ENCODE measurements at regions not wholly inside any gene's neighbourhood (a gene's known extent, or its start where the extent isn't known, plus 50 kb on each side); places are given as distances from the start of the nearest gene placed in this dataset.

- H3K36me3 Mint-ChIP-seq (ENCODE audit: low read depth, unreplicated experiment): no peaks in the 10 kb centered on the region
- no peaks in the 10 kb centered on the region for H3K9me3 Mint-ChIP-seq (ENCODE audit: unreplicated experiment)
- H3K4me3 Mint-ChIP-seq (ENCODE audit: unreplicated experiment): no peak overlapping the region
- H3K27ac Mint-ChIP-seq (ENCODE audit: unreplicated experiment): no peak overlapping the region
- DNase-seq (ENCODE audit: low spot score): no peak
- peaks cover 44% of the 10 kb centered on the region for H3K4me1 Mint-ChIP-seq (ENCODE audit: unreplicated experiment)
- H3K27me3 Mint-ChIP-seq (ENCODE audit: unreplicated experiment): peaks cover 6% of the 10 kb centered on the region
- TF ChIP-seq CTCF (IDR thresholded peaks at IDR 0.05; ENCODE audit: unreplicated experiment): no peak
These were observed 168.0 kb upstream of the SPRY4 start for GRCh38 chr5:142492781-142493281.

GRCh38 chr5:142491679-142492078, 166.9 kb upstream of the SPRY4 start:
- Mint-ChIP-seq H3K36me3 (ENCODE audit: low read depth, unreplicated experiment) (peaks cover under 1% of the 10 kb centered on the region), H3K27me3 (ENCODE audit: unreplicated experiment) (peaks cover 5% of the 10 kb centered on the region), H3K9me3 (ENCODE audit: unreplicated experiment) (no peaks in the 10 kb centered on the region), H3K4me1 (ENCODE audit: unreplicated experiment) (peaks cover 45% of the 10 kb centered on the region), H3K27ac (ENCODE audit: unreplicated experiment) (peak overlapping the region; percentile 97), H3K4me3 (ENCODE audit: unreplicated experiment) (peak overlapping the region; percentile 2)
- no peak for TF ChIP-seq CTCF (IDR thresholded peaks at IDR 0.05; ENCODE audit: unreplicated experiment)
- peak; percentile 21 for DNase-seq (ENCODE audit: low spot score)

GRCh38 chr5:142491270-142491669, 166.4 kb upstream of the SPRY4 start:
- H3K9me3 Mint-ChIP-seq (ENCODE audit: unreplicated experiment): no peaks in the 10 kb centered on the region
- peaks cover 5% of the 10 kb centered on the region for H3K27me3 Mint-ChIP-seq (ENCODE audit: unreplicated experiment)
- peak; percentile 14 for DNase-seq (ENCODE audit: low spot score)
- no peak overlapping the region for H3K4me3 Mint-ChIP-seq (ENCODE audit: unreplicated experiment)
- peaks cover 49% of the 10 kb centered on the region for H3K4me1 Mint-ChIP-seq (ENCODE audit: unreplicated experiment)
- TF ChIP-seq CTCF (IDR thresholded peaks at IDR 0.05; ENCODE audit: unreplicated experiment): no peak
- H3K27ac Mint-ChIP-seq (ENCODE audit: unreplicated experiment): peak overlapping the region; percentile 97
- peaks cover 4% of the 10 kb centered on the region for H3K36me3 Mint-ChIP-seq (ENCODE audit: low read depth, unreplicated experiment)

GRCh38 chr5:142486581-142486980, 161.8 kb upstream of the SPRY4 start:
- no peak for TF ChIP-seq CTCF (IDR thresholded peaks at IDR 0.05; ENCODE audit: unreplicated experiment)
- DNase-seq (ENCODE audit: low spot score): no peak
- peaks cover 11% of the 10 kb centered on the region for H3K36me3 Mint-ChIP-seq (ENCODE audit: low read depth, unreplicated experiment)
- peaks cover 47% of the 10 kb centered on the region for H3K4me1 Mint-ChIP-seq (ENCODE audit: unreplicated experiment)
- H3K9me3 Mint-ChIP-seq (ENCODE audit: unreplicated experiment): peaks cover 7% of the 10 kb centered on the region
- no peak overlapping the region for H3K4me3 Mint-ChIP-seq (ENCODE audit: unreplicated experiment)
- H3K27me3 Mint-ChIP-seq (ENCODE audit: unreplicated experiment): peaks cover 10% of the 10 kb centered on the region
- no peak overlapping the region for H3K27ac Mint-ChIP-seq (ENCODE audit: unreplicated experiment)

GRCh38 chr5:142486020-142486419, 161.2 kb upstream of the SPRY4 start:
- DNase-seq (ENCODE audit: low spot score): no peak
- Mint-ChIP-seq H3K36me3 (ENCODE audit: low read depth, unreplicated experiment) (peaks cover 11% of the 10 kb centered on the region), H3K4me1 (ENCODE audit: unreplicated experiment) (peaks cover 42% of the 10 kb centered on the region), H3K4me3 (ENCODE audit: unreplicated experiment) (peak overlapping the region; percentile 56), H3K27ac (ENCODE audit: unreplicated experiment) (no peak overlapping the region), H3K27me3 (ENCODE audit: unreplicated experiment) (peaks cover 10% of the 10 kb centered on the region), H3K9me3 (ENCODE audit: unreplicated experiment) (peaks cover 7% of the 10 kb centered on the region)
- no peak for TF ChIP-seq CTCF (IDR thresholded peaks at IDR 0.05; ENCODE audit: unreplicated experiment)

All from endothelial cell (in vitro differentiated cells).